Panc1 (cell line): ENCODE measurements at regions not wholly inside any gene's neighbourhood (a gene's known extent, or its start where the extent isn't known, plus 50 kb on each side); places are given as distances from the start of the nearest gene placed in this dataset.

Experiments used
- ATAC-seq: fragments of 200-7000 bp; cut with Tn5 transposase; 2 replicates; pipeline ENCODE4 v1.9.1; 2020; ENCODE audit warnings: mild to moderate bottlenecking, moderate library complexity
- BruUV-seq: library from RNA; stranded (reverse); fragments of 400-500 nt; replicated peaks from 2 replicates; lab custom pipeline; 2021; lab: Mats Ljungman, UMichigan
- CTCF ChIA-PET: fragments of 300-600 bp; sonication (Branson Sonifier 250); formaldehyde crosslinking; loops from one replicate; lab custom pipeline; 2022; ENCODE audit warnings: antibody characterized with exemption; lab: Charles Lee
- POLR2A ChIA-PET: fragments of 300-600 bp; sonication (Branson Sonifier 250); formaldehyde crosslinking; loops from one replicate; lab custom pipeline; 2022; ENCODE audit warnings: antibody characterized with exemption; lab: Charles Lee
- DNase-seq: peaks from one replicate; pipeline ENCODE4 v3.0.0-alpha.2; 2010; ENCODE audit warnings: low read depth, low spot score
- H3K27ac ChIP-seq: 2 replicates; pipeline ENCODE4 v1.5.1; 2011; ENCODE audit warnings: mild to moderate bottlenecking, low read length, inconsistent platforms
- H3K27me3 ChIP-seq: fragments of 200-500 bp; sonication (Bioruptor generic); 2 replicates; pipeline ENCODE4 v1.6.0; 2014; ENCODE audit warnings: low read length, inconsistent platforms; ENCODE audit not compliant: control insufficient read depth, insufficient read depth
- H3K36me3 ChIP-seq: fragments of 200-500 bp; sonication (Bioruptor generic); 2 replicates; pipeline ENCODE4 v1.5.1; 2014; ENCODE audit warnings: inconsistent platforms, mild to moderate bottlenecking, low read length, moderate library complexity; ENCODE audit not compliant: control insufficient read depth, insufficient read depth
- H3K4me1 ChIP-seq: 2 replicates; pipeline ENCODE4 v1.5.1; 2011; ENCODE audit warnings: inconsistent platforms, mild to moderate bottlenecking, low read length, moderate library complexity; ENCODE audit not compliant: control insufficient read depth, insufficient read depth
- H3K4me3 ChIP-seq, 2 experiments: 2 replicates each; pipeline ENCODE4 v1.5.1; 2011 to 2012; ENCODE audit warnings: low read depth in 2 of 2, low read length in 2 of 2, mild to moderate bottlenecking in 2 of 2, inconsistent platforms in 1 of 2, moderate library complexity in 1 of 2
- H3K9me3 ChIP-seq: fragments of 200-500 bp; sonication (Bioruptor generic); 2 replicates; pipeline ENCODE4 v1.5.1; 2014; ENCODE audit warnings: low read depth, mild to moderate bottlenecking, inconsistent platforms, low read length, moderate library complexity; ENCODE audit not compliant: control insufficient read depth, insufficient read depth
- POLR2AphosphoS5 ChIP-seq: IDR thresholded peaks from 2 replicates; pipeline ENCODE4 v1.6.1; 2012; ENCODE audit warnings: mild to moderate bottlenecking, low read depth, low read length, moderate library complexity
- SIN3A ChIP-seq: IDR thresholded peaks from 2 replicates; pipeline ENCODE4 v1.6.1; 2012; ENCODE audit warnings: low read depth, mild to moderate bottlenecking, low read length, moderate library complexity, borderline replicate concordance; ENCODE audit not compliant: insufficient read depth
- TCF7L2 ChIP-seq: IDR thresholded peaks from 2 replicates; pipeline ENCODE4 v1.6.1; 2011; ENCODE audit warnings: mild to moderate bottlenecking, low read depth, low read length, inconsistent platforms
- in situ Hi-C: cut with HindIII; loops from 2 replicates; pipeline ENCODE4 v1.10.0; 2016; ENCODE audit warnings: low sequenced_read_pairs, low pct_unique_long_range_greater_than_20kb
- intact Hi-C: fragments of 100-400 bp; cut with micrococcal nuclease; formaldehyde crosslinking; loops from one replicate; pipeline ENCODE4 v1.10.0; 2022; ENCODE audit not compliant: unreplicated experiment
- TF ChIP-seq, protein P1 (sequence below): fragments of 450-650 bp; IDR thresholded peaks from 2 replicates; pipeline ENCODE4 v1.5.1; 2017; ENCODE audit warnings: mild to moderate bottlenecking
- TF ChIP-seq, protein P2 (sequence below), 2 experiments: IDR thresholded peaks; 2 replicates each; pipeline ENCODE4 v1.6.1; 2011 to 2012; ENCODE audit warnings: low read depth in 2 of 2, control low read depth in 1 of 2, low read length in 1 of 2, mild to moderate bottlenecking in 1 of 2, moderate library complexity in 1 of 2; ENCODE audit not compliant: insufficient read depth in 1 of 2

DNA sequence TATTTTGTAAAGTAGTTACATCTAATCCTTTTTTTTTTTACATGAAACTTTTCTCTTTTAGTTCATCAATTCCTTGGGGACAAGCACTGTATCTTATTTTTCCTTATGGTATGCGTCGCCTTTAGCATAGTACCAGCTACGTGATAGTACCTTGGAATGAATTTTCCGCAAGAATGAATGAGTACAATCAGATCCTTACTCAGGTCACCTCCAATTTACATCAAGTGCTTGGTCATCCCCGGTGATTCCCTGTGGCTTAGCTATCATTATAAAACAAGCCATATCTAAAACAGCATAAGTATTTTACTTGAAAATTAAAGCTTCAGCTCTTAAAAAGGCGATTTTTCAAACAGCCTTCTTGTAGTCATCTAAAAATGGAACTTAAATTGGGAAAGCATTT lies 680.4 kb upstream of the MAP3K7 start:
- TF ChIP-seq, protein P1, sequence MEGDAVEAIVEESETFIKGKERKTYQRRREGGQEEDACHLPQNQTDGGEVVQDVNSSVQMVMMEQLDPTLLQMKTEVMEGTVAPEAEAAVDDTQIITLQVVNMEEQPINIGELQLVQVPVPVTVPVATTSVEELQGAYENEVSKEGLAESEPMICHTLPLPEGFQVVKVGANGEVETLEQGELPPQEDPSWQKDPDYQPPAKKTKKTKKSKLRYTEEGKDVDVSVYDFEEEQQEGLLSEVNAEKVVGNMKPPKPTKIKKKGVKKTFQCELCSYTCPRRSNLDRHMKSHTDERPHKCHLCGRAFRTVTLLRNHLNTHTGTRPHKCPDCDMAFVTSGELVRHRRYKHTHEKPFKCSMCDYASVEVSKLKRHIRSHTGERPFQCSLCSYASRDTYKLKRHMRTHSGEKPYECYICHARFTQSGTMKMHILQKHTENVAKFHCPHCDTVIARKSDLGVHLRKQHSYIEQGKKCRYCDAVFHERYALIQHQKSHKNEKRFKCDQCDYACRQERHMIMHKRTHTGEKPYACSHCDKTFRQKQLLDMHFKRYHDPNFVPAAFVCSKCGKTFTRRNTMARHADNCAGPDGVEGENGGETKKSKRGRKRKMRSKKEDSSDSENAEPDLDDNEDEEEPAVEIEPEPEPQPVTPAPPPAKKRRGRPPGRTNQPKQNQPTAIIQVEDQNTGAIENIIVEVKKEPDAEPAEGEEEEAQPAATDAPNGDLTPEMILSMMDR = no peak
- TF ChIP-seq SIN3A (no peak), TCF7L2 (no peak), POLR2AphosphoS5 (no peak)
- TF ChIP-seq, protein P2, sequence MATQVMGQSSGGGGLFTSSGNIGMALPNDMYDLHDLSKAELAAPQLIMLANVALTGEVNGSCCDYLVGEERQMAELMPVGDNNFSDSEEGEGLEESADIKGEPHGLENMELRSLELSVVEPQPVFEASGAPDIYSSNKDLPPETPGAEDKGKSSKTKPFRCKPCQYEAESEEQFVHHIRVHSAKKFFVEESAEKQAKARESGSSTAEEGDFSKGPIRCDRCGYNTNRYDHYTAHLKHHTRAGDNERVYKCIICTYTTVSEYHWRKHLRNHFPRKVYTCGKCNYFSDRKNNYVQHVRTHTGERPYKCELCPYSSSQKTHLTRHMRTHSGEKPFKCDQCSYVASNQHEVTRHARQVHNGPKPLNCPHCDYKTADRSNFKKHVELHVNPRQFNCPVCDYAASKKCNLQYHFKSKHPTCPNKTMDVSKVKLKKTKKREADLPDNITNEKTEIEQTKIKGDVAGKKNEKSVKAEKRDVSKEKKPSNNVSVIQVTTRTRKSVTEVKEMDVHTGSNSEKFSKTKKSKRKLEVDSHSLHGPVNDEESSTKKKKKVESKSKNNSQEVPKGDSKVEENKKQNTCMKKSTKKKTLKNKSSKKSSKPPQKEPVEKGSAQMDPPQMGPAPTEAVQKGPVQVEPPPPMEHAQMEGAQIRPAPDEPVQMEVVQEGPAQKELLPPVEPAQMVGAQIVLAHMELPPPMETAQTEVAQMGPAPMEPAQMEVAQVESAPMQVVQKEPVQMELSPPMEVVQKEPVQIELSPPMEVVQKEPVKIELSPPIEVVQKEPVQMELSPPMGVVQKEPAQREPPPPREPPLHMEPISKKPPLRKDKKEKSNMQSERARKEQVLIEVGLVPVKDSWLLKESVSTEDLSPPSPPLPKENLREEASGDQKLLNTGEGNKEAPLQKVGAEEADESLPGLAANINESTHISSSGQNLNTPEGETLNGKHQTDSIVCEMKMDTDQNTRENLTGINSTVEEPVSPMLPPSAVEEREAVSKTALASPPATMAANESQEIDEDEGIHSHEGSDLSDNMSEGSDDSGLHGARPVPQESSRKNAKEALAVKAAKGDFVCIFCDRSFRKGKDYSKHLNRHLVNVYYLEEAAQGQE (IDR thresholded peaks at IDR 0.05; ENCODE audit: insufficient read depth in 1 of 2, low read depth in 2 of 2, low read length in 1 of 2) = no peak
- H3K36me3 ChIP-seq = no peaks in the 10 kb centered on the region
- H3K4me1 ChIP-seq = no peaks in the 10 kb centered on the region
- no TSS peak for BruUV-seq
- ChIA-PET CTCF (no interaction called here), POLR2A (no interaction called here)
- DNase-seq (no peak), ATAC-seq (no peak)
- H3K4me3 ChIP-seq = no peak overlapping the region
- no peak overlapping the region for H3K27ac ChIP-seq
- intact Hi-C loops = no loop called here
- in situ Hi-C loops = no loop called here
- no peaks in the 10 kb centered on the region for H3K27me3 ChIP-seq
- H3K9me3 ChIP-seq = no peaks in the 10 kb centered on the region

DNA sequence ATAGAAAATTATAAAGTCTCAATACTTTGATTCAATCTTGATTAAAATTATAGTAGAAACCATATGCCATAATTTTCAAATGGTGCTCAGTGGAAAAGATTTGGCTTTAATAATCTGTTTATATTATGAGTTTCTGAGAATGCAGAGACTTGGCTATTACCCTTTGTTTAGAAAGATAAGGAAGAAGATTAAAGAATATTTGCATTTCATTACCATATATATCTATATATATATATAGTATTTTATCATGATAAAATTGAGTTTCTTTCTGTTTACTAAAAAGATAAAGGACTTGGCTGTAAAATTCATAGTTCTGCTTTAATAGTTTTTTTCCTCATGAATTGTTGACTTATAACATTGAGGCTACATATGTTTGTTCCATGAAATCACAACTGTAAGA lies 679.3 kb upstream of the MAP3K7 start:
- intact Hi-C loops (no loop called here), in situ Hi-C loops (no loop called here)
- ChIA-PET POLR2A (interaction anchor here (0.6 kb wide), 1 partner anchor 816 kb away, joined by 3 read pairs; no protein-coding TSS in a partner anchor), CTCF (no interaction called here)
- Histone ChIP-seq H3K4me3 (no peak overlapping the region), H3K27me3 (no peaks in the 10 kb centered on the region), H3K9me3 (no peaks in the 10 kb centered on the region), H3K4me1 (no peaks in the 10 kb centered on the region), H3K36me3 (no peaks in the 10 kb centered on the region), H3K27ac (no peak overlapping the region)
- TF ChIP-seq, protein P1 = no peak
- no peak for TF ChIP-seq TCF7L2
- no peak for TF ChIP-seq POLR2AphosphoS5
- TF ChIP-seq, protein P2 (IDR thresholded peaks at IDR 0.05; ENCODE audit: insufficient read depth in 1 of 2, low read depth in 2 of 2, low read length in 1 of 2) = no peak
- TF ChIP-seq SIN3A = no peak
- DNase-seq = no peak
- BruUV-seq = no TSS peak
- no peak for ATAC-seq
